GM23338 (cell line): ENCODE measurements at regions not wholly inside any gene's neighbourhood (a gene's known extent, or its start where the extent isn't known, plus 50 kb on each side); places are given as distances from the start of the nearest gene placed in this dataset.
"Not testable (repeated sequence)": the region's sequence is repeated elsewhere in the genome, so short reads cannot be mapped to it uniquely, and the experiment has no call there.

Source experiments
- ATAC-seq: fragments of 200-7000 bp; cut with Tn5 transposase; 3 replicates; pipeline ENCODE4 v1.9.1; 2020
- DNase-seq: peaks from one replicate; pipeline ENCODE4 v3.0.0-alpha.2; 2015; ENCODE audit warnings: low spot score
- H2AFZ ChIP-seq: fragments of 200-600 bp; sonication (generic); 2 replicates; pipeline ENCODE4 v1.8.0; 2016; ENCODE audit warnings: antibody characterized with exemption, mild to moderate bottlenecking, moderate library complexity
- H3F3A ChIP-seq: fragments of 200-600 bp; sonication (generic); replicated peaks from 2 replicates; pipeline ENCODE4 v1.8.0; 2017; ENCODE audit warnings: antibody characterized with exemption, mixed run types, low read depth
- H3K27ac ChIP-seq: fragments of 200-600 bp; sonication (generic); 2 replicates; pipeline ENCODE4 v1.6.1; 2016; ENCODE audit warnings: low read depth
- H3K27me3 ChIP-seq: fragments of 200-600 bp; sonication (generic); 2 replicates; pipeline ENCODE4 v1.8.0; 2016; ENCODE audit warnings: mild to moderate bottlenecking, mixed run types, moderate library complexity; ENCODE audit not compliant: insufficient read depth
- H3K36me3 ChIP-seq: fragments of 200-600 bp; sonication (generic); 2 replicates; pipeline ENCODE4 v1.8.0; 2016; ENCODE audit warnings: mild to moderate bottlenecking; ENCODE audit not compliant: insufficient read depth
- H3K4me1 ChIP-seq: fragments of 200-600 bp; sonication (generic); 2 replicates; pipeline ENCODE4 v1.8.0; 2016; ENCODE audit warnings: mild to moderate bottlenecking, moderate library complexity; ENCODE audit not compliant: insufficient read depth
- H3K4me2 ChIP-seq: fragments of 200-600 bp; sonication (generic); 2 replicates; pipeline ENCODE4 v1.7.1; 2017; ENCODE audit warnings: mixed run types
- H3K4me3 ChIP-seq: fragments of 200-600 bp; sonication (generic); 2 replicates; pipeline ENCODE4 v1.6.1; 2016; ENCODE audit warnings: mixed run types
- H3K79me2 ChIP-seq: fragments of 200-600 bp; sonication (generic); replicated peaks from 2 replicates; pipeline ENCODE4 v1.8.0; 2017; ENCODE audit warnings: mild to moderate bottlenecking; ENCODE audit not compliant: insufficient read depth
- H3K9me2 ChIP-seq: fragments of 200-600 bp; sonication (generic); 2 replicates; pipeline ENCODE4 v1.8.0; 2017; ENCODE audit not compliant: insufficient read depth
- H4K20me1 ChIP-seq: fragments of 200-600 bp; sonication (generic); replicated peaks from 2 replicates; pipeline ENCODE4 v1.8.0; 2017; ENCODE audit warnings: mild to moderate bottlenecking; ENCODE audit not compliant: insufficient read depth
- H3K27ac Mint-ChIP-seq: 2 replicates; pipeline ENCODE4 v1.8.0; 2020; ENCODE audit warnings: inconsistent platforms, mild to moderate bottlenecking, moderate library complexity, mixed read lengths
- H3K27me3 Mint-ChIP-seq: 3 replicates; pipeline ENCODE4 v1.8.0; 2022; ENCODE audit warnings: low read depth, mild to moderate bottlenecking, moderate library complexity, mixed read lengths, inconsistent platforms; ENCODE audit not compliant: insufficient read depth, poor library complexity
- H3K36me3 Mint-ChIP-seq: 3 replicates; pipeline ENCODE4 v1.8.0; 2021; ENCODE audit warnings: low read depth, mild to moderate bottlenecking, inconsistent platforms, moderate library complexity, mixed read lengths
- H3K4me1 Mint-ChIP-seq: 3 replicates; pipeline ENCODE4 v1.8.0; 2020; ENCODE audit warnings: mild to moderate bottlenecking, inconsistent platforms, mixed read lengths
- H3K4me3 Mint-ChIP-seq: 3 replicates; pipeline ENCODE4 v1.8.0; 2021; ENCODE audit warnings: moderate library complexity, mild to moderate bottlenecking, inconsistent platforms, mixed read lengths
- H3K9me3 Mint-ChIP-seq: 3 replicates; pipeline ENCODE4 v1.8.0; 2020; ENCODE audit warnings: moderate library complexity, mild to moderate bottlenecking, inconsistent platforms, mixed read lengths
- EZH2 ChIP-seq: fragments of 200-600 bp; sonication (generic); IDR thresholded peaks from one replicate; pipeline ENCODE4 v1.8.0; 2017; ENCODE audit warnings: antibody characterized with exemption, mild to moderate bottlenecking, low read depth; ENCODE audit not compliant: unreplicated experiment
- EZH2phosphoT487 ChIP-seq: fragments of 200-600 bp; sonication (generic); IDR thresholded peaks from one replicate; pipeline ENCODE4 v1.8.1; 2018; ENCODE audit warnings: antibody characterized with exemption; ENCODE audit not compliant: unreplicated experiment
- JUNB ChIP-seq: IDR thresholded peaks from one replicate; pipeline ENCODE4 v1.6.1; 2016; ENCODE audit warnings: antibody characterized with exemption; ENCODE audit not compliant: unreplicated experiment
- NANOG ChIP-seq: IDR thresholded peaks from 2 replicates; pipeline ENCODE4 v1.6.1; 2016; ENCODE audit warnings: antibody characterized with exemption, borderline replicate concordance
- STAT1 ChIP-seq: IDR thresholded peaks from one replicate; pipeline ENCODE4 v1.6.1; 2016; ENCODE audit warnings: antibody characterized with exemption; ENCODE audit not compliant: unreplicated experiment
- ZNF331 ChIP-seq: fragments of 250-450 bp; sonication (Bioruptor Pico); IDR thresholded peaks from 2 replicates; pipeline ENCODE4 v1.5.0; 2020; ENCODE audit warnings: low read depth, mild to moderate bottlenecking, moderate library complexity
- TF ChIP-seq, protein P1 (sequence below): IDR thresholded peaks from 2 replicates; pipeline ENCODE4 v1.6.1; 2016; ENCODE audit warnings: antibody characterized with exemption
- TF ChIP-seq, protein P2 (sequence below), 2 experiments: fragments of 200-600 bp in 1 of 2; sonication (generic) in 1 of 2; conservative IDR thresholded peaks; 2 replicates each; pipeline versions ENCODE4 v1.5.1 to v1.6.1; 2016 to 2017; ENCODE audit warnings: antibody characterized with exemption in 2 of 2, low read depth in 2 of 2, mild to moderate bottlenecking in 2 of 2, moderate library complexity in 1 of 2
- TF ChIP-seq, protein P3 (sequence below): IDR thresholded peaks from one replicate; pipeline ENCODE4 v1.6.1; 2018; ENCODE audit warnings: antibody characterized with exemption; ENCODE audit not compliant: unreplicated experiment

DNA sequence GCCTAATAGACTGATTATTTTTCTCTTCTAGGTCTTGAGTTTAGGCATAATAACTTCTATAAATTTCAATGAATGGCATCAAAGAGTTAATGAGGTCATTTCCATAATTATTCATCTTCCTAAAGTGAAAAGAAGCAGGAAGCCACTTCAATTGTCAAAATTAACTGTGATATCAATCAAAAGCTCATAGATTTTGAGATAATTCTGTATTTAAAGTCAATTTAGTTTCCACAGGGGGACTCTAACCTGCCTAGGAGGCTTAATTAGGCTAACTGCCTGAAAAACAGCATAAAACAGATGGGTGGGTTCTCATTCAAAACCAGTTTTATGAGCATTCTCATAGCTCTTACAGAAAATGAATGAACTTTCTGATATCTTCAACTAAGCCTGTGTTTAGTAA is 177.8 kb downstream of the OTOL1 start (continued):
- no peak for TF ChIP-seq STAT1
- no peak for TF ChIP-seq EZH2phosphoT487
- TF ChIP-seq, protein P1, sequence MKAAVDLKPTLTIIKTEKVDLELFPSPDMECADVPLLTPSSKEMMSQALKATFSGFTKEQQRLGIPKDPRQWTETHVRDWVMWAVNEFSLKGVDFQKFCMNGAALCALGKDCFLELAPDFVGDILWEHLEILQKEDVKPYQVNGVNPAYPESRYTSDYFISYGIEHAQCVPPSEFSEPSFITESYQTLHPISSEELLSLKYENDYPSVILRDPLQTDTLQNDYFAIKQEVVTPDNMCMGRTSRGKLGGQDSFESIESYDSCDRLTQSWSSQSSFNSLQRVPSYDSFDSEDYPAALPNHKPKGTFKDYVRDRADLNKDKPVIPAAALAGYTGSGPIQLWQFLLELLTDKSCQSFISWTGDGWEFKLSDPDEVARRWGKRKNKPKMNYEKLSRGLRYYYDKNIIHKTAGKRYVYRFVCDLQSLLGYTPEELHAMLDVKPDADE = no peak
- TF ChIP-seq, protein P2, sequence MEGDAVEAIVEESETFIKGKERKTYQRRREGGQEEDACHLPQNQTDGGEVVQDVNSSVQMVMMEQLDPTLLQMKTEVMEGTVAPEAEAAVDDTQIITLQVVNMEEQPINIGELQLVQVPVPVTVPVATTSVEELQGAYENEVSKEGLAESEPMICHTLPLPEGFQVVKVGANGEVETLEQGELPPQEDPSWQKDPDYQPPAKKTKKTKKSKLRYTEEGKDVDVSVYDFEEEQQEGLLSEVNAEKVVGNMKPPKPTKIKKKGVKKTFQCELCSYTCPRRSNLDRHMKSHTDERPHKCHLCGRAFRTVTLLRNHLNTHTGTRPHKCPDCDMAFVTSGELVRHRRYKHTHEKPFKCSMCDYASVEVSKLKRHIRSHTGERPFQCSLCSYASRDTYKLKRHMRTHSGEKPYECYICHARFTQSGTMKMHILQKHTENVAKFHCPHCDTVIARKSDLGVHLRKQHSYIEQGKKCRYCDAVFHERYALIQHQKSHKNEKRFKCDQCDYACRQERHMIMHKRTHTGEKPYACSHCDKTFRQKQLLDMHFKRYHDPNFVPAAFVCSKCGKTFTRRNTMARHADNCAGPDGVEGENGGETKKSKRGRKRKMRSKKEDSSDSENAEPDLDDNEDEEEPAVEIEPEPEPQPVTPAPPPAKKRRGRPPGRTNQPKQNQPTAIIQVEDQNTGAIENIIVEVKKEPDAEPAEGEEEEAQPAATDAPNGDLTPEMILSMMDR (conservative IDR thresholded peaks at IDR 0.05; ENCODE audit: low read depth in 2 of 2) = no peak
- TF ChIP-seq, protein P3, sequence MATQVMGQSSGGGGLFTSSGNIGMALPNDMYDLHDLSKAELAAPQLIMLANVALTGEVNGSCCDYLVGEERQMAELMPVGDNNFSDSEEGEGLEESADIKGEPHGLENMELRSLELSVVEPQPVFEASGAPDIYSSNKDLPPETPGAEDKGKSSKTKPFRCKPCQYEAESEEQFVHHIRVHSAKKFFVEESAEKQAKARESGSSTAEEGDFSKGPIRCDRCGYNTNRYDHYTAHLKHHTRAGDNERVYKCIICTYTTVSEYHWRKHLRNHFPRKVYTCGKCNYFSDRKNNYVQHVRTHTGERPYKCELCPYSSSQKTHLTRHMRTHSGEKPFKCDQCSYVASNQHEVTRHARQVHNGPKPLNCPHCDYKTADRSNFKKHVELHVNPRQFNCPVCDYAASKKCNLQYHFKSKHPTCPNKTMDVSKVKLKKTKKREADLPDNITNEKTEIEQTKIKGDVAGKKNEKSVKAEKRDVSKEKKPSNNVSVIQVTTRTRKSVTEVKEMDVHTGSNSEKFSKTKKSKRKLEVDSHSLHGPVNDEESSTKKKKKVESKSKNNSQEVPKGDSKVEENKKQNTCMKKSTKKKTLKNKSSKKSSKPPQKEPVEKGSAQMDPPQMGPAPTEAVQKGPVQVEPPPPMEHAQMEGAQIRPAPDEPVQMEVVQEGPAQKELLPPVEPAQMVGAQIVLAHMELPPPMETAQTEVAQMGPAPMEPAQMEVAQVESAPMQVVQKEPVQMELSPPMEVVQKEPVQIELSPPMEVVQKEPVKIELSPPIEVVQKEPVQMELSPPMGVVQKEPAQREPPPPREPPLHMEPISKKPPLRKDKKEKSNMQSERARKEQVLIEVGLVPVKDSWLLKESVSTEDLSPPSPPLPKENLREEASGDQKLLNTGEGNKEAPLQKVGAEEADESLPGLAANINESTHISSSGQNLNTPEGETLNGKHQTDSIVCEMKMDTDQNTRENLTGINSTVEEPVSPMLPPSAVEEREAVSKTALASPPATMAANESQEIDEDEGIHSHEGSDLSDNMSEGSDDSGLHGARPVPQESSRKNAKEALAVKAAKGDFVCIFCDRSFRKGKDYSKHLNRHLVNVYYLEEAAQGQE = no peak
- no peak for TF ChIP-seq ZNF331 (CRISPR knock-in tag)
- TF ChIP-seq NANOG = no peak
- no peak for TF ChIP-seq JUNB
- no peak for TF ChIP-seq EZH2

DNA sequence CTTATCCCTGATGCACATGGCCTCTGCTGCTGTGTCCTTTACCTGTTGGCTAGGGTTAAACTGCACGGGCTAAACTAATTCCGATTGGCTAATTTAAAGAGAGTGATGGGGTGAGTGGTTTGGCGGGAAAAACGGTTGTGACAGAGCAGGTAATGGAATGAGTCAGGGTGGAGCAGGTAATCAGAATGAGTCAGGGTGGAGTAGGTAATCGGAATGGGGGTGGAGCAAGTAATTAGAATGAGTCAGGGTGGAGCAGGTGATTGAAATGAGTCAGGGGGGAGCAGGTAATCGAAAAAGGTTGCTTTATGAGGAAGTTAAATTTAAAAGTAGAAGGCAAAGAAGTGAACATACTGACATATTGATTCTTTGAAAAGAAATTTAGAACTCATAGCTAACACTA is 185.2 kb downstream of the OTOL1 start:
- peaks cover 13% of the 10 kb centered on the region for H3K9me2 ChIP-seq
- not testable (repeated sequence) for H3K36me3 Mint-ChIP-seq, DNase-seq, H3K4me2 ChIP-seq, H3K27me3 ChIP-seq, H3K36me3 ChIP-seq, H3F3A ChIP-seq, H3K27me3 Mint-ChIP-seq, H3K27ac Mint-ChIP-seq, ATAC-seq, H3K4me1 Mint-ChIP-seq, H4K20me1 ChIP-seq, H3K4me3 Mint-ChIP-seq, H3K27ac ChIP-seq, H3K79me2 ChIP-seq, H2AFZ ChIP-seq, H3K9me3 Mint-ChIP-seq, H3K4me3 ChIP-seq, H3K4me1 ChIP-seq
